ENCODE measurements at regions not wholly inside any gene's neighbourhood (a gene's known extent, or its start where the extent isn't known, plus 50 kb on each side); places are given as distances from the start of the nearest gene placed in this dataset.

DNA sequence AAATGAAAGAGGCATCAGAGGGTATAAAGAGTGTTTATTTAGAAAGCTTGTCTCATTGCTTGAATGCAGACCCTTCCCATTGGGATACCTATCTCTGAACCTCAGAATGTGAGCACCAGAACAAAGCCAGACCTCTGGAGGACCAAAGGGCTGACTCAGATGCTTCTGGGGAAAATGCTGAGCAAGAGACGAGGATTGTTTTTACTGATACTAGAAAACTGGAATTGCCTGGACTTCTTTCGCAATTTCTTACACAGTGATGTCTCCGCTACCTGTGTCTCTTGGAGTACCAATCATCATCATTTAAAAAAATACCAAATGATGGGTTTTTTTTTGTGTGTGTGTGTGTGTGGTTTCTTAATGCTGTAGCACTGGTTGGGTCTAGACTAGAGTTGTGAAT, 55.6 kb upstream of the CCDC85A start:
- H3K4me2 ChIP-seq (replicated peaks; ENCODE audit: low read depth, low read length, poor library complexity, severe bottlenecking): no peak overlapping the region
- H3K4me3 ChIP-seq (ENCODE audit: control extremely low read depth in 1 of 5, extremely low read depth in 1 of 5, insufficient read depth in 1 of 5, low read depth in 2 of 5, low read length in 4 of 5): no peak overlapping the region
- intact Hi-C loops (cut with micrococcal nuclease): no loop called here
- H3K27ac ChIP-seq (ENCODE audit: low read length in 2 of 2): no peak overlapping the region
- H2AFZ ChIP-seq (ENCODE audit: insufficient read depth, low read depth, low read length, poor library complexity, severe bottlenecking): no peak overlapping the region
- no CpG with 5 or more reads among the region's 3 CpGs for WGBS (ENCODE audit: insufficient coverage)
- no peak for ATAC-seq (ENCODE audit: low read depth)
- H3K9me3 Mint-ChIP-seq (ENCODE audit: insufficient read depth): no peaks in the 10 kb centered on the region
- H3K27me3 ChIP-seq (replicated peaks in 1 of 4; ENCODE audit: control extremely low read depth in 1 of 4, control insufficient read depth in 3 of 4, insufficient read depth in 4 of 4, low read length in 3 of 4): peaks cover 0 to 2% (median 0%) of the 10 kb centered on the region in 4 experiments
- H3K36me3 ChIP-seq (replicated peaks in 1 of 2; ENCODE audit: control extremely low read depth in 1 of 2, control insufficient read depth in 1 of 2, extremely low read depth in 1 of 2, insufficient read depth in 2 of 2, low read length in 1 of 2): no peaks in the 10 kb centered on the region
- no peaks in the 10 kb centered on the region for H3K4me1 Mint-ChIP-seq
- POLR2A ChIA-PET: no interaction called here
- DNase-seq: no peak
- no peaks in the 10 kb centered on the region for H3K79me2 ChIP-seq (ENCODE audit: control insufficient read depth, insufficient read depth, low read length)
- TF ChIP-seq, protein P1, sequence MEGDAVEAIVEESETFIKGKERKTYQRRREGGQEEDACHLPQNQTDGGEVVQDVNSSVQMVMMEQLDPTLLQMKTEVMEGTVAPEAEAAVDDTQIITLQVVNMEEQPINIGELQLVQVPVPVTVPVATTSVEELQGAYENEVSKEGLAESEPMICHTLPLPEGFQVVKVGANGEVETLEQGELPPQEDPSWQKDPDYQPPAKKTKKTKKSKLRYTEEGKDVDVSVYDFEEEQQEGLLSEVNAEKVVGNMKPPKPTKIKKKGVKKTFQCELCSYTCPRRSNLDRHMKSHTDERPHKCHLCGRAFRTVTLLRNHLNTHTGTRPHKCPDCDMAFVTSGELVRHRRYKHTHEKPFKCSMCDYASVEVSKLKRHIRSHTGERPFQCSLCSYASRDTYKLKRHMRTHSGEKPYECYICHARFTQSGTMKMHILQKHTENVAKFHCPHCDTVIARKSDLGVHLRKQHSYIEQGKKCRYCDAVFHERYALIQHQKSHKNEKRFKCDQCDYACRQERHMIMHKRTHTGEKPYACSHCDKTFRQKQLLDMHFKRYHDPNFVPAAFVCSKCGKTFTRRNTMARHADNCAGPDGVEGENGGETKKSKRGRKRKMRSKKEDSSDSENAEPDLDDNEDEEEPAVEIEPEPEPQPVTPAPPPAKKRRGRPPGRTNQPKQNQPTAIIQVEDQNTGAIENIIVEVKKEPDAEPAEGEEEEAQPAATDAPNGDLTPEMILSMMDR (IDR thresholded peaks at IDR 0.05): no peak
- no peak for TF ChIP-seq EZH2 (IDR thresholded peaks at IDR 0.05; ENCODE audit: borderline replicate concordance, insufficient read depth, low read depth, low read length, poor library complexity, severe bottlenecking)
- no peak overlapping the region for H3K27ac Mint-ChIP-seq
- H4K20me1 ChIP-seq (ENCODE audit: control insufficient read depth, insufficient read depth, low read length, poor library complexity, severe bottlenecking): no peaks in the 10 kb centered on the region
- no peaks in the 10 kb centered on the region for H3K4me1 ChIP-seq (ENCODE audit: control insufficient read depth in 2 of 2, insufficient read depth in 2 of 2, low read length in 2 of 2)
- CTCF ChIA-PET: no interaction called here
- H3K9ac ChIP-seq (ENCODE audit: low read length): no peak overlapping the region
- H3K9me3 ChIP-seq (ENCODE audit: control extremely low read depth in 1 of 3, control insufficient read depth in 2 of 3, insufficient read depth in 1 of 3, low read length in 2 of 3): no peaks in the 10 kb centered on the region
- H3K4me3 Mint-ChIP-seq: no peak overlapping the region
- H3K27me3 Mint-ChIP-seq: peaks cover 7% of the 10 kb centered on the region

- no peak for TF ChIP-seq EZH2 (IDR thresholded peaks at IDR 0.05; ENCODE audit: borderline replicate concordance, insufficient read depth, low read depth, low read length, poor library complexity, severe bottlenecking)
- TF ChIP-seq, protein P1 (IDR thresholded peaks at IDR 0.05): no peak
- Histone ChIP-seq H3K9me3 (ENCODE audit: control extremely low read depth in 1 of 3, control insufficient read depth in 2 of 3, insufficient read depth in 1 of 3, low read length in 2 of 3) (no peaks in the 10 kb centered on the region), H2AFZ (ENCODE audit: insufficient read depth, low read depth, low read length, poor library complexity, severe bottlenecking) (no peak overlapping the region), H3K27me3 (replicated peaks in 1 of 4; ENCODE audit: control extremely low read depth in 1 of 4, control insufficient read depth in 3 of 4, insufficient read depth in 4 of 4, low read length in 3 of 4) (peaks cover 0 to 2% (median 0%) of the 10 kb centered on the region in 4 experiments), H3K4me1 (ENCODE audit: control insufficient read depth in 2 of 2, insufficient read depth in 2 of 2, low read length in 2 of 2) (no peaks in the 10 kb centered on the region), H3K9ac (ENCODE audit: low read length) (no peak overlapping the region), H3K36me3 (replicated peaks in 1 of 2; ENCODE audit: control extremely low read depth in 1 of 2, control insufficient read depth in 1 of 2, extremely low read depth in 1 of 2, insufficient read depth in 2 of 2, low read length in 1 of 2) (no peaks in the 10 kb centered on the region), H3K27ac (ENCODE audit: low read length in 2 of 2) (no peak overlapping the region), H3K4me2 (replicated peaks; ENCODE audit: low read depth, low read length, poor library complexity, severe bottlenecking) (no peak overlapping the region), H3K4me3 (ENCODE audit: control extremely low read depth in 1 of 5, extremely low read depth in 1 of 5, insufficient read depth in 1 of 5, low read depth in 2 of 5, low read length in 4 of 5) (no peak overlapping the region), H3K79me2 (ENCODE audit: control insufficient read depth, insufficient read depth, low read length) (no peaks in the 10 kb centered on the region), H4K20me1 (ENCODE audit: control insufficient read depth, insufficient read depth, low read length, poor library complexity, severe bottlenecking) (no peaks in the 10 kb centered on the region)
- ATAC-seq (ENCODE audit: low read depth): no peak
- WGBS (ENCODE audit: insufficient coverage): 84% methylated on average over 4 of the region's 5 CpGs
- CTCF ChIA-PET: no interaction called here
- Mint-ChIP-seq H3K9me3 (ENCODE audit: insufficient read depth) (no peaks in the 10 kb centered on the region), H3K27ac (no peak overlapping the region), H3K27me3 (peaks cover 7% of the 10 kb centered on the region), H3K4me3 (no peak overlapping the region), H3K4me1 (no peaks in the 10 kb centered on the region)
- POLR2A ChIA-PET: no interaction called here
- intact Hi-C loops (cut with micrococcal nuclease): no loop called here
- no peak for DNase-seq
These were observed 53.2 kb upstream of the CCDC85A start for GRCh38 chr2:56130463-56131070.

Data from B cell (primary cell).